ENCODE measurements at regions not wholly inside any gene's neighbourhood (a gene's known extent, or its start where the extent isn't known, plus 50 kb on each side); places are given as distances from the start of the nearest gene placed in this dataset.
"Not testable (repeated sequence)": the region's sequence is repeated elsewhere in the genome, so short reads cannot be mapped to it uniquely, and the experiment has no call there.

GRCh38 chr6:126957721-126958120 lies 160.8 kb upstream of the RSPO3 start:
- Mint-ChIP-seq H3K4me1 (no peaks in the 10 kb centered on the region), H3K27ac (no peak overlapping the region)
- ATAC-seq (ENCODE audit: low read depth in 2 of 2) = no peak

GRCh38 chr6:126959765-126960164 lies 158.7 kb upstream of the RSPO3 start:
- no peak for DNase-seq
- Mint-ChIP-seq H3K36me3 (no peaks in the 10 kb centered on the region), H3K4me1 (no peaks in the 10 kb centered on the region), H3K27me3 (no peaks in the 10 kb centered on the region), H3K9me3 (peaks cover 0 to 8% (median 2%) of the 10 kb centered on the region in 7 donors), H3K4me3 (no peak overlapping the region), H3K27ac (no peak overlapping the region)
- ATAC-seq (ENCODE audit: low read depth in 2 of 2) = no peak

More at GRCh38 chr6:126957721-126958120, 160.8 kb upstream of the RSPO3 start:
- DNase-seq = no peak
- H3K27me3 Mint-ChIP-seq = peaks cover 0 to 1% (median 0%) of the 10 kb centered on the region in 3 donors
- H3K9me3 Mint-ChIP-seq = peaks cover 0 to 6% (median 2%) of the 10 kb centered on the region in 7 donors
- no peaks in the 10 kb centered on the region for H3K36me3 Mint-ChIP-seq
- H3K4me3 Mint-ChIP-seq = no peak overlapping the region

- Mint-ChIP-seq H3K27me3 (no peaks in the 10 kb centered on the region), H3K4me1 (no peaks in the 10 kb centered on the region), H3K27ac (no peak overlapping the region), H3K4me3 (no peak overlapping the region), H3K36me3 (no peaks in the 10 kb centered on the region), H3K9me3 (peaks cover 0 to 8% (median 6%) of the 10 kb centered on the region in 7 donors)
- no peak for DNase-seq
- ATAC-seq (ENCODE audit: low read depth in 2 of 2) = no peak
These were observed 155.2 kb upstream of the RSPO3 start for GRCh38 chr6:126963077-126963809.

- ATAC-seq (ENCODE audit: low read depth in 2 of 2) (no peak), DNase-seq (no peak)
- Mint-ChIP-seq H3K9me3 (peaks cover 0 to 6% (median 0%) of the 10 kb centered on the region in 7 donors), H3K36me3 (no peaks in the 10 kb centered on the region), H3K4me1 (no peaks in the 10 kb centered on the region), H3K4me3 (no peak overlapping the region), H3K27ac (no peak overlapping the region), H3K27me3 (no peaks in the 10 kb centered on the region)
These were observed 151.0 kb upstream of the RSPO3 start for GRCh38 chr6:126967296-126968005.

- Mint-ChIP-seq H3K4me1 (no peaks in the 10 kb centered on the region), H3K9me3 (peaks cover 0 to 7% (median 3%) of the 10 kb centered on the region in 7 donors), H3K27me3 (no peaks in the 10 kb centered on the region), H3K27ac (no peak overlapping the region), H3K36me3 (no peaks in the 10 kb centered on the region), H3K4me3 (no peak overlapping the region)
- DNase-seq (no peak), ATAC-seq (ENCODE audit: low read depth in 2 of 2) (no peak)
These were observed 142.1 kb upstream of the RSPO3 start for GRCh38 chr6:126976253-126976797.

GRCh38 chr6:126983779-126984178 lies 134.7 kb upstream of the RSPO3 start:
- no peak overlapping the region for H3K27ac Mint-ChIP-seq
- no peak overlapping the region for H3K4me3 Mint-ChIP-seq
- H3K9me3 Mint-ChIP-seq = peaks cover 0 to 22% (median 10%) of the 10 kb centered on the region in 7 donors
- ATAC-seq (ENCODE audit: low read depth in 2 of 2) = no peak
- DNase-seq = no peak
- no peaks in the 10 kb centered on the region for H3K27me3 Mint-ChIP-seq
- H3K4me1 Mint-ChIP-seq = no peaks in the 10 kb centered on the region
- H3K36me3 Mint-ChIP-seq = no peaks in the 10 kb centered on the region

- H3K36me3 Mint-ChIP-seq; DNase-seq; H3K4me3 Mint-ChIP-seq; H3K4me1 Mint-ChIP-seq; H3K27ac Mint-ChIP-seq; H3K27me3 Mint-ChIP-seq; ATAC-seq (ENCODE audit: low read depth in 2 of 2): not testable (repeated sequence)
- peaks cover 0 to 11% (median 5%) of the 10 kb centered on the region in 7 donors for H3K9me3 Mint-ChIP-seq
These were observed 130.3 kb upstream of the RSPO3 start for GRCh38 chr6:126988125-126988524.

GRCh38 chr6:127000631-127001030 lies 117.8 kb upstream of the RSPO3 start:
- Mint-ChIP-seq H3K27ac (no peak overlapping the region), H3K4me3 (no peak overlapping the region)

GRCh38 chr6:127013865-127014264 lies 104.6 kb upstream of the RSPO3 start:
- Mint-ChIP-seq H3K36me3 (no peaks in the 10 kb centered on the region), H3K27ac (no peak overlapping the region), H3K4me3 (no peak overlapping the region), H3K4me1 (no peaks in the 10 kb centered on the region), H3K9me3 (peaks cover 0 to 2% (median 0%) of the 10 kb centered on the region in 7 donors), H3K27me3 (no peaks in the 10 kb centered on the region)
- ATAC-seq (ENCODE audit: low read depth in 2 of 2) (no peak), DNase-seq (no peak)

More at GRCh38 chr6:127000631-127001030, 117.8 kb upstream of the RSPO3 start:
- Mint-ChIP-seq H3K4me1 (no peaks in the 10 kb centered on the region), H3K36me3 (no peaks in the 10 kb centered on the region), H3K27me3 (no peaks in the 10 kb centered on the region), H3K9me3 (peaks cover 0 to 5% (median 0%) of the 10 kb centered on the region in 7 donors)
- ATAC-seq (ENCODE audit: low read depth in 2 of 2) (no peak), DNase-seq (no peak)

- Mint-ChIP-seq H3K9me3 (peaks cover 0 to 2% (median 0%) of the 10 kb centered on the region in 7 donors), H3K36me3 (no peaks in the 10 kb centered on the region), H3K27me3 (no peaks in the 10 kb centered on the region), H3K4me3 (no peak overlapping the region), H3K27ac (no peak overlapping the region), H3K4me1 (no peaks in the 10 kb centered on the region)
- ATAC-seq (ENCODE audit: low read depth in 2 of 2) (no peak), DNase-seq (no peak)
These were observed 102.6 kb upstream of the RSPO3 start for GRCh38 chr6:127015858-127016257.

- H3K36me3 Mint-ChIP-seq = no peaks in the 10 kb centered on the region
- H3K27ac Mint-ChIP-seq = no peak overlapping the region
- H3K9me3 Mint-ChIP-seq = peaks cover 0 to 2% (median 0%) of the 10 kb centered on the region in 7 donors
- ATAC-seq (ENCODE audit: low read depth in 2 of 2) (no peak), DNase-seq (no peak)
- H3K27me3 Mint-ChIP-seq = no peaks in the 10 kb centered on the region
- H3K4me3 Mint-ChIP-seq = no peak overlapping the region
- H3K4me1 Mint-ChIP-seq = no peaks in the 10 kb centered on the region
These were observed 98.6 kb upstream of the RSPO3 start for GRCh38 chr6:127019828-127020227.

GRCh38 chr6:127022302-127022701 lies 96.2 kb upstream of the RSPO3 start:
- DNase-seq (no peak), ATAC-seq (ENCODE audit: low read depth in 2 of 2) (no peak)
- no peaks in the 10 kb centered on the region for H3K27me3 Mint-ChIP-seq

GRCh38 chr6:127023001-127023778 lies 95.3 kb upstream of the RSPO3 start:
- H3K4me1 Mint-ChIP-seq = no peaks in the 10 kb centered on the region
- DNase-seq = no peak
- H3K27me3 Mint-ChIP-seq = no peaks in the 10 kb centered on the region
- H3K4me3 Mint-ChIP-seq = no peak overlapping the region
- no peak for ATAC-seq (ENCODE audit: low read depth in 2 of 2)
- H3K36me3 Mint-ChIP-seq = no peaks in the 10 kb centered on the region
- H3K9me3 Mint-ChIP-seq = peaks cover 0 to 2% (median 0%) of the 10 kb centered on the region in 7 donors
- H3K27ac Mint-ChIP-seq = no peak overlapping the region

More at GRCh38 chr6:127022302-127022701, 96.2 kb upstream of the RSPO3 start:
- H3K9me3 Mint-ChIP-seq = peaks cover 0 to 2% (median 0%) of the 10 kb centered on the region in 7 donors
- H3K4me3 Mint-ChIP-seq = no peak overlapping the region
- H3K27ac Mint-ChIP-seq = no peak overlapping the region
- H3K36me3 Mint-ChIP-seq = no peaks in the 10 kb centered on the region
- no peaks in the 10 kb centered on the region for H3K4me1 Mint-ChIP-seq
